SHP77 (cell line): ENCODE measurements at regions not wholly inside any gene's neighbourhood (a gene's known extent, or its start where the extent isn't known, plus 50 kb on each side); places are given as distances from the start of the nearest gene placed in this dataset.

Experiments
- DNase-seq, 2 experiments: peaks; one replicate each; lab custom pipeline; 2025; lab: John Stamatoyannopoulos, UW

DNA sequence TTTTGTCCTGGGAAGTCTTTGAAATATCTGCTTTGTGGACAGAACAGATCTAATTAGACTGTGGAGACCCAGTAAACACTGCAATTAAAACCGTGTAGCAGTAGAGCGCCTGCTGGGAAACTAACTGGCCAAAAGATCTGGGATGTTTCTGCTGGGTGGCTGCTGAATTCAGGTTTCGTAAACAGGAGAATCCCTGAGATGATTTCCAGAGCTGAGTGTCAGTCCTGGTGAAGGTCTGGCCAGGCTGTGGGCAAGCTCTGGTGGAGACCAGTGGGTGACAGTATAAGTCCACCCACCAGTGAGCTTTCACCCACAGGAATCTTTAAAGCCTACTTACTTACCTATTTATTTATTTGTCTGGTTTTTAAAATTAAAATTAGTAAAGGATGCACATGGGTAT is 257.2 kb downstream of the IRF8 start:
- no peak for DNase-seq

DNA sequence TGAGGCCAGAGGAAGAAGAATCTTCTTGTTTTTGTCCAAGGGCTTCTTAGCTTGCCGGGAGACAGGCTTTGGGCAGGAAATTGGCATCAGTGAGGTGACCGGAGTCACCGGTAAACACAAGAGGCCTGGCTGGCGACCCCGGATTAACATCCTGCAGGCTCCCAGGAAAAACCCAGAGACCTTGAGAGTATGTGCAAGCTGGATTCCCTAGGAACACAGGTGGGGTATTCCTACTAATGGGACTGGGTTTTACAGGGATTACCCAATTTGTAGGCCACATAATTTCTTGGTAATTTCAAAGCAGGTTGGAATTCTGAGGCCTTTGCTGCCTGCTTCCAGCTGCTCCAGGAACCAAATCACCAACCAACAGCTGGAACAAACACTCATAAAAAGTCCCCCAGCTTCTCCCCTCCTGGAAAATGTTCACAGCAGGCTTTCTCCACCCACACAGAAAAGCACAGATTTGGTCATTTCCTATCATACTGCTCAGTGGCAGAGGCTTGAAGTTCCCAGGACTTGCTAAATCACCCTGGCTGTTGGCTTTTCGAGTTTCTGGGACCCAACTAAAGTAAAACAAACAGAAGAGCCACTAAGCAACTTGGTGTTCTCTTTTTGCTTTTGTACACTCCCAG is 258.8 kb downstream of the IRF8 start:
- no peak for DNase-seq

DNA sequence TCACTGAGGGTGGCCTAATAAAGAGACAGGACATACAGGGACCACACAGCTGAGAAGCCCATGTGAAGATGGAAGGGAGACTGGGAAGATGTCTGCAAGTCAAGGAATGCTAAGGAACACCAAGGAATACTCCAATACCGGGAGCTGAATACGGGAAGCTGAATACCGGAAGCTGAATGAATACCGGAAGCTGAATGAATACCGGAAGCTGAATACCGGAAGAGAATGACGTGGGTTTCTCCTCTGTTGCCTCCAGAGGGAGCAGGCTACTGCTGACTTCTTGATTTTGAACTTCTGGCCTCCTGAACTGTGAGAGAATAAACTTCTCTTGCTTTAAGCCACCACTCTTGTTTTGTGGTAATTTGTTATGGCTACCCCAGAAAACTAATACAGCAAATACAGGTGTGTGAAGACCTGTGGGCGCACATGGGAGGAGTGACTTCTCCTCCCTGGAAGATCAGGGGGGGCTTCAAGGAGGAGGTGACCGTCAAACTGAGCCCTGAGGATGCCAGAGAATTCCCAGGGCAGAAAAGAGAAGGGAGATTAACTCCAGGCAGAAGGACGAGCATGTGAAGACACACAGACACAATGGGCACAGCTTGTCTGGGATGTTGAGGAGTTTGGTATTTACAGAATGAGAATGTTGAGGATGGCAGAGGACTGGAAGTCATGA is 259.9 kb downstream of the IRF8 start:
- DNase-seq, result no peak

DNA sequence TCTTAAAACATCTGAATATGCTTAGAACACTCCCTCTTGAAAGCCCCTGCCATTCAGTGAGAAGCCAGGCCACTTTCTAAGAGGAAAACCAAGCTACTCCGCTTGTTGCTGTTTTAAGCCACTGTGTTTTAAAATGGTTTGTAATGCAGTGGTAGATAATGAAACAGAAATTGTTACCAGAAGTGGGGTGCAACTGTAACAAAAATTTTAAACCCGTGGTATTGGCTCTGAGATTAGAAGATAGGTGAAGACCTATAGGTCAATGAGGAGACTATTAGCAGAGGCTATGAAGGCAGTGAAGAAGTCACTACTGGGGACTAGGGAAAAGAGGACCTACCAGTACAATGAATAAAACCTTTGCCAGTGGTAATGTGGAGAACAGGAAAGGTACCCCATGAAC is 266.5 kb downstream of the IRF8 start:
- DNase-seq, result no peak

DNA sequence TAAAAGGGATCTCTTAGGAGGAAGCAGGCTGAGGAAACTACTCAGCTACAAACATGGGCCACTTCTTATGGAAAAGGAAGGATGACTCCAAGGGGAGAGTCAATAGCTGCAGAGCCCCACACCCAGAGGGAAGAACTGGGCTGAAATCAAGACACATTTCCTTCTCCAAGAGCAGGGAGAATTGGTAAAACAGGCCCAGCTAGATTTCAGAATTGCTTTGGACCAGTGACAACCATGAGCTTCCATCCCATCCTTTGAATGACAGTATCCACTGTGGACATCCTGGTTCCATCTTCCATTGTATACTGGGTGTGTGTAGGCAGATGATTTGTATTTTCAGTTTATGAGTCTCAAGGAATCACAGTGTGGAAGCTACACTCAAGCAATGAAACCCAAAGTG is 267.5 kb downstream of the IRF8 start:
- DNase-seq, result no peak

DNA sequence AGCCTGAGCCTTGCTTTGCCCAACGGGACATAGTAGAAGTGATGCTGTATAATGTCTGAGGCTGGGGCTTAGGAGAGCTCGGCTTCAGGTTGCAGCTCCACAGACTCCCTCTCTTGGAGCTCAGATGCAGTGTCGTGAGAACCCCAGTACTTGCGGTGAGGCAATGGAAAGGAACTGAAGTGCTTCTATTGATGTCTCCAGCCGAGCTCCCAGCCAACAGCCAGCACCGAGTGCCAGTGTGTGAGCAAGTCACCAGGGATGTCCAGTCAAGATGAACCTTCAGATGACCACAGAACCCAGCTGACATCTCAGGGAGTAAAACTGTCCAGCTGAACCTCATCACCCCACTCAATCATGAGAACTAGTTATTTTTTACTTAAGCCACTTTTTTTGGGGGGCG is 268.1 kb downstream of the IRF8 start:
- DNase-seq, result no peak

DNA sequence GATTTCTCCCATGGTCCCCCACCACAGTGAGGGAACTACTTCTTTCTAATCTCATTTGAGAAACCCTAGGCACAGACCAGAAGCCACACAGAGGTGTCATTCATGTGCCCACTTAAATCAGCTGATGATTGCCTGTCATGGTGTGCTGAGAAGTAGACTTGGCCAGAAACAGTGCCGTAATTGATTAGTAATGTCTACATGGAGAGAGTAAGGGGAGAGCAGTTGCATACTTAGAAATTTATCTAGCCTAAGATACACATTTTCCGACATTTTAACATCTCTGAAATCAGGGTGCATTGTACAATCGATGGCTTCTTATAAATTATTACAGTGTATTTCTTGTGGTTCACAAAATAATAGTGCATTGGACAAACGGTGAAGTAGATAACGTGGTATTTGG is 271.8 kb downstream of the IRF8 start:
- no peak for DNase-seq

DNA sequence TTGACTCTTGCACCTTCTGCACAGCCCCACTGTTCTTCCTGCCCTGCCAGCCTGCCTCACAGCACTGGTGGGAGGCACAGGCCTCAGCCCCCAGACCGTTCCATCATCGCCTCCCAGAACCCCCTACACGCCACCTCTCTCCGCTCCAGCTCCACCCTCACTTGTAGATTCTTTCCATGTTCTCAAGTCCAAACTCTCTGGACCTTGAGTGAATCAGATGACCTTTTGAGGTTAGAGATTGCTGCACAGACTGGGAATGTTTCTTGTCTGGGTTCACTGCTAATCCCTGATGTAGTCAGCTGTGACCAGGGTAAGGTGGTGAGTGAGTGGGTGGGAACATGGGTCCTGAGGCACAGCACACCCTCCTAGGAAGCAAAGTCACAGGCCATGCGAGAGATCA is 272.4 kb downstream of the IRF8 start:
- no peak for DNase-seq

DNA sequence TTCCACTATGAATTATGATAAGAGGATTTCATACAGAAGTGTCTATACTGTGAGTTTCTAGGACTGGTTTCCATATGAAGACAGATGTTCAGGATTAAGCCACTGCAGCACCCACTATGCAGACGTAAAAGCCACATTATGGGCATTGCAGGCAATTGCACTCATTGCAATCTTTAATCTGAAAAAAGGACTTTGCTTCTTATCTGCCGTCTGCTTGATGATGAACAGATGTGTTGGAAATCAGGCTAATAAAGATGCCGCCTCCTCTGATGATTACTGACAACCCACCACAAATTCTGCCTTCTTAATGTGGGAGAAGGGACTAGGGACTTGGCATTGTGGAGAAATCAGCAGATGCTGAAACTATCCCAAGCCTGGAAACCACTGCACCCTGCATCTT is 276.9 kb downstream of the IRF8 start:
- DNase-seq, result no peak

DNA sequence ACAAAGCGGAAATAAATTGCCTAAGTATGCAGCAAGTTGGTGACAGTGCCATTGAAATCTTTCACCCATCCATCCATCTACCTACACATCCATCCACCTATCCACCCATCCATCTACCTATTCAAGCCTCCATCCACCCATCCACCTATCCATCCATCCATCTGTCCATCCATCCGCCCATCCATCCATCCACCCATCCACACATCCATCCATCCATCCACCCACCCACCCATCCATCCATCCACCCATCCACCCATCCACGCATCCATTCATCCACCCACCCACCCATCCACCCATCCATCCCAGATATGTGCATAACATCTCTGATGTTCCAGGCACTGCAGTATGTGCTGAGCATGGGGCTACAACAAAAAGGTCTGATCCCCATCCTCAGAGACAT is 277.5 kb downstream of the IRF8 start:
- DNase-seq, result no peak

DNA sequence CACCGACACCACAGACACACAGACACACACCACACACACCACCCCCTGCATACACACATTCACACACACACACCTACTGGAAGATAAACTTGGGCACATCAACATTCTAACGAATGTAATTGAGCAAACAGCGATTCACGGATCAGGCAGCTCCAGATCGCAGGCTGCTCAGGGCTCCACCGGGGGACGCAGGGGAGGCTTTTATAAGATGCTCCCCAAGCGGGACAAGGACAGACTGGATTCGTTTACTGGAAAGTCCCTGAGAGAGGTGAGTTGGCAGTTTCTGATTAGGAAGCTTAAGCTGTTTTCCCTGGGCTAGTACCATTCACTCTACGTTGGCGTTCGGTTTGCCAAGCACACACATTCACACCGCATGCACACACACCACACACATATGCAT is 281.3 kb downstream of the IRF8 start:
- no peak for DNase-seq

DNA sequence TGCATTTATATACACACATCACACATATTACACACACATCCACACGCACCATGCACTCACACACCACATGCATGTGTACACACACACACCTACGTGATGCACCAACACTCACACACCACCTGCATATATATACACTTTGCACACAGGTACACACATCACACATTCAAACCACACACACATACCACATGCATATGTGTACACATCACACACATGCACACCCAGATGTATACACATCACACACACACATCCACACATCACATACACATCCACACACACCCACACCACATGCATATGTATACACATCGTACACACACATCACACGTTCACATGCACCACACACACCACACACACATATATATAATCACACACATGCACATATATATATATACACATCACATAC is 281.8 kb downstream of the IRF8 start:
- no peak for DNase-seq

DNA sequence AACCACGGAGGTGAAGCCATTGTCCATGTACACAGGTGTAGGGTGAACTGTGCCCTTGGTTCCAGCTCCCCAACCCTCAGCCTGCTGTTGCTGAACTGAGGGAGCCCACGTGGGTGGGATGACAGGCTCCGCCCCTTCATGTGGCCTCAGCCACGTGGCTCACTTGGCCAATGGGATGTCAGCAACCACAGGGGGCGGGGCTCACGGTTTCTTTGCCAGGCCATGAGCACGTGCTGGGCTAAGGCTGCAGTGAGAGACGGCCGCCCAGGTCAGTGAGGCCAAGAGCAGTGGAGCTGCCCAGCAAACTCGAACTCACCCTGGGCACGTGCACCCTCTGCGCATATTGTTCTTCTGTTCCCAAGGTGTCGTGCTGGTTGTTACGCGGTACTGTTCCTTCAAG is 282.6 kb downstream of the IRF8 start:
- DNase-seq, result no peak

DNA sequence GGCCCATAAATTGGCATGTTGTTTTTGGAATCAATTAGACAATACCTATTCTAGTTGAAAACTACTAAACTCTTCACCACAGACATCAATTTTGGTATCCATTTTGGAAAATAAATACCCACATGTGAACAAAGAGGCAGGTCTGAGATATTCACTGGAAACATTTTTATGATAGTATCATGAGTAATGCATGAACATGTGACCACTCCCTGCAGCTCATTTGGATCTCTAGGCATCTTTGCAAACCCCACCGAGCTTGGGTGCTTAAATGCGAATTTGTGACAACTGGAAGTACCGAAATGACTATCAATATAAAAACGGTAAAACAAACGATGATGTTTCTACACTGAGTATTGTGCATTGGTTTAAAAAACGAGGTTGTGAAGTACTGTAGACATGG is 285.2 kb downstream of the IRF8 start:
- no peak for DNase-seq

DNA sequence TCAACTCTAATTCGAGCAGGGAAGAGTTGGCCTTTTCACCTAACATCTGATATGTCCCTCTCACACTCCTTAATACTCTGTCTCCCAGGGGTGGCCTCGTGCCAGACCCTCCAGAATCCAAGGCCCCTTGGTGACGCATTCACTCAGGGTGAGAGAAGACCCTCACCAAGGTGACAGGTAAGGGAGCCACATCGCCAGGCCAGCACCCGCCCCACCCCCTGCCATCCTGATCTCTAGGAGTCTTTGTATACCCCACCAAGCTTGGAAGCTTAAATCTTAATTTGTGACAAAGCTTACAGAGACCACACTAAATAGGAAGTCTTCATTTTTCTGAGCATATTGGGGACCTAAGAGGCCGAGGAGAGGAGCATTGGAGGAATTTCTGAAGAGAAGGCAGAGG is 286.1 kb downstream of the IRF8 start:
- no peak for DNase-seq

DNA sequence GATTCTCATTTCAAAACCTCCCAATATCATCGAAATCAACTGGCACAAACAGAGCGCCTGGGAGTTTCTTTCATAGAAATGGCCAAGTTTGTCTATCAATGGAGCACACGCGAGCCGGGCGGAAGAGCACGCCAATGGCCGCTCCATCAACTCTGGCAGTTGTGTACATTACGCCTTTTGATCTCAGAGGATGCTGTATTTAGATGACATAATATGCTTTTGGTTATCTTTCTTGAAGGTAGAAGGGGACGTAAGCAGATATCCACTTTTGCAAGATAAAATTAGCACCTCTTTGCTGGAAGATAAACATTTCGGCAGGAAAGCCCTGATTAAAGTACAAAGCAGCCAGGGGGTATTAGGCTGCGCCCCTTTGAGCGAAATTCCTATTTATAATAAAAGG is 287.4 kb downstream of the IRF8 start:
- no peak for DNase-seq

DNA sequence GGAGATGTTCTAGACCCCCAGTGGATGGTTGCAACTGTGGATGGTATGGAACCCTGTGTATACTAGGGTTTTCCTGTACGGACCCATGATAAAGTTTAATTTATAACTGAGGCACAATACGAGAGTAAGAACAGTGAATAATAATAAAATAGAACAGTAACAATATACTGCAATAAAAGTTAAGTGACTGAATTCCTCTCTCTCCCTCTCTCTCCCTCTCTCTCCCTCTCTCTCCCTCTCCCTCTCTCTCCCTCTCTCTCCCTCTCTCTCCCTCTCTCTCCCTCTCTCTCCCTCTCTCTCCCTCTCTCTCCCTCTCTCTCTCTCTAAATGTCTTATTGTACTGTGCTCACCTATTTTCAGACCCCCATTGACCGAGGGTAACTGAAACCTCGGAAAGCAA is 291.0 kb downstream of the IRF8 start:
- no peak for DNase-seq

DNA sequence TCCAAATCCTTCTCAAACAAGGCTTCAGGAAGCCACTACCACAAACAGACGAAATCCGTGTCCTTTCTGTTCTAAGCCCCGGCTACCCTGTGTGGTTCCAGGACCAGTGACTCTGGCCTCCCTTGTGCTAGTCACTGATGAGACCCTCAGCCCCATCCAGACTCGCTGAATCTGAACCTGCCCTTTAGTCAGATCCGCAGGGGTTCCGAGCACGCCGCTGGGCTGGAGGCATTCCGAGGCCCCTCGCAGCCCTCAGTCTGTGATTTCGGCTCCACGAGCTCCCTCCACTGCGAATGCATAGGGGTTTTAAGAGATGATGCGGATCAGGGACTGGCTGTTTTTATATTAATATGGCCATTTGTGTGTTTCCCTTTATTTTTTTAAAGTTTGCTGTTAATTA is 292.7 kb downstream of the IRF8 start:
- no peak for DNase-seq

DNA sequence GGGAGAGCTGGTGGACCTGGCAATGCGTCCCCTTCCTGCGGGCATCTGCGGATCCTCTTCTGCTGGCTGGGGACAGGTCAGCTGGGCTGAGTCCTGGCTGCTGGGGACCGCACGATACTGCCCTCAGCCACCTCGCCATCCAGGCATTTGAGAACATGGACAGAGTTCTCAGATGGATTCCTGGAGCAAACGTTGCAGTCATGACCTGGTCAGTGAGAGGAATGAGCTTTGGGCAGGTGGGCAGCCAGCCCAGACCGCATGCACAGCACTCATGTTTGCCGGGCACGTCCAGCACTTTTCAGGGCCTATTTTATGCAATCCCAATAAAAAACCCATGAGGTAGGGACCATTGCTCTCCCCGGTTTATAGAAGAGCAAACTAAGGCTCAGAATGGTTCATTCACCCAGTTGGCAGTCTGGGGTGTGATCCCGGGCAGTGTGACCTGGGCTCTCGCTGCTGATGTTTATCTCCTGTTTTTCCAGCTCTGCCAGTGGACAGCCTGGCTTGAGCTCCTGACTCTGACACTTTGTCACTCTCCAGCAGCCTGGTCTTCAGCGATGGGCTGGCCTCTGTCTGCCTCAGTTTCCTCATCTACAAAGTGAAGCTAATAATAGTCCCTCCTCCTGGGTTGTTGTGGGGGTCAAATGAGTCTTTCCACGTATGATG is 294.7 kb downstream of the IRF8 start:
- no peak for DNase-seq

DNA sequence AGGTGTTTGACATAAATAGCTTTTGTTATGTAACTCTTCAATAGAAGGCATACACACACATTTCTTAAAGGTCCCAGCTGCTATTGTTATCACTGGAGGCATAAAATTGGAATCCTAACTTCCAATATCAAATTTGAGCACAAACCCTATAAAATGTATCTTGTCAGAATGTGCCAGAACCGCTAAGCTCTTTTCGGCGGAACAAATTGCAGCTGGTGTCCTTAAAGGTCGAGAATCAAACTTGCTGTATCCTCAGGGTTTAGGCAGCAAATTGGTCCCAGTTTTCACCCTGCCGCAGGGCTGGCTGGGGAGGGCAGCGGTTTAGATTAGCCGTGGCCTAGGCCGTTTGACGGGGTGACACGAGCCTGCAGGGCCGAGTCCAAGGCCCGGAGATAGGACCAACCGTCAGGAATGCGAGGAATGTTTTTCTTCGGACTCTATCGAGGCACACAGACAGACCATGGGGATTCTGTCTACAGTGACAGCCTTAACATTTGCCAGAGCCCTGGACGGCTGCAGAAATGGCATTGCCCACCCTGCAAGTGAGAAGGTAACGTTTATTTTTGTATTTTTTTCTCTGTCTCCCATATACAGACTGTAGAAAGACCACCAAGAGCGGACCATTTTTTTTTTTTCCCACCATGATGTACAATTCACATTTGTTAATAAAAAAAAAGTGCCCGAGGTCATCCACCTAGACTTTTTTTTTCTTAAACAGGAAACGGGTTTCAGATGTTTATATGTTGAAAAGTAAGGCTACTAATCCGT is 297.1 kb downstream of the IRF8 start:
- no peak for DNase-seq

DNA sequence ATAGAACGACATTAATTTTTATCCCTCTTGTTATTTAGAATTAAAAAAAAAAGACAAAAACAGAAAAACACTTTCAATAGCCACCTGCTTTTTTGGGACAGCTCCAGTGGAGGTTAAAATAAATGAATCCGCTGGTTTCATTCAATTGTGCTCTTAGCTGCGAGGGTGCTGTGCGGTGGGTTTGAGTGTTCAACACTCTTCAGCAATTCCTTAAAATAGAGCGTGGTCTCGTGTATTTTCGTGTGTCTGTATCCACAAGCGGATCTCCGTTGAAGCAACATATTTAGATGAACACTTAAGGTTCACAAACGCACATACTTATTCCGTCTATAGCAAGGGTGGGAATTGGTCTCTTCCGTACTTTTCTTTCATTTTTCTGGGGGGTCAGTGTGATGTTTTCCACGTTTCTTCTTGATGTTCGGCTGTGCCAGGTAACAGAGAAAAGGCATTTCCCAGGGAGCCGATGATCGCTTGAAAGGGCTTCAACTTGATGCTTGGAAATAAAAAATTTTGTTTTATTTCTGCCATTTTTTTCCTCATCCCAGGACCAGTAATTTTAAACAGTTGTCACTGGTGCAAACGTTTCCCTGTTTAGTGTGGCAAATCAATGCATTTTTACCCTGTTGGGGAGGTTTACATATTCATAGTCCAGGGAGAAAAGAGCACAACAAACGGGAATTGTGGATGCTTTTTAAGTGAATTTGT is 297.9 kb downstream of the IRF8 start:
- no peak for DNase-seq
